GM13976 (cell line): ENCODE measurements at regions not wholly inside any gene's neighbourhood (a gene's known extent, or its start where the extent isn't known, plus 50 kb on each side); places are given as distances from the start of the nearest gene placed in this dataset.

Source experiments
- DNase-seq: peaks from one replicate; pipeline ENCODE4 v3.0.0; 2012; ENCODE audit warnings: low spot score
- in situ Hi-C: fragments of 300-500 bp; cut with MboI; formaldehyde crosslinking; loops from one replicate; pipeline ENCODE4 v1.12.0; 2022; ENCODE audit warnings: low sequenced_read_pairs, mixed read lengths, inconsistent platforms; ENCODE audit not compliant: unreplicated experiment
- TF ChIP-seq, protein P1 (sequence below): IDR thresholded peaks from 2 replicates; pipeline ENCODE4 v1.5.1; 2012; ENCODE audit warnings: borderline replicate concordance, mild to moderate bottlenecking; ENCODE audit not compliant: insufficient read depth; ENCODE audit errors: extremely low read depth, missing control alignments, control extremely low read depth

DNA sequence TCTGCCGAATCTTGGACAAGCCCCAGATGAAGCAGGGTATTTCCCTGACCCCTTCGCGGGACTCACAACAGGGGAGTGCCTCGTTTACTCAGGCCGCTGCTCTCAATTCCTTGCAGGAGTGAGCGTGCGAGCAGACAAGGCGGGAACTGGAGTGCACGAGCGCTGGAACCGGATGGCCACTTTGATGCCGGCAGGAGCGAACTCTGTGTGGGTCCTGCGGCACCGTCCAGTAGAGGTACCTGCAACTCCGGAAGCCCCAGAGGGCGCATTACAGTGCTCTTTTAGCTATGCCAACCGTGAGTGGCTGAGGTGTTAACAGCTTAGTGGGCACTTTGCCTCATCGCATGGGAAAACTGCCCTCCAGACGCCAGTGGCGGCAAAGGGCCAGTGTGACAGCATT lies 182.3 kb upstream of the ANO3 start:
- DNase-seq: no peak
- TF ChIP-seq, protein P1, sequence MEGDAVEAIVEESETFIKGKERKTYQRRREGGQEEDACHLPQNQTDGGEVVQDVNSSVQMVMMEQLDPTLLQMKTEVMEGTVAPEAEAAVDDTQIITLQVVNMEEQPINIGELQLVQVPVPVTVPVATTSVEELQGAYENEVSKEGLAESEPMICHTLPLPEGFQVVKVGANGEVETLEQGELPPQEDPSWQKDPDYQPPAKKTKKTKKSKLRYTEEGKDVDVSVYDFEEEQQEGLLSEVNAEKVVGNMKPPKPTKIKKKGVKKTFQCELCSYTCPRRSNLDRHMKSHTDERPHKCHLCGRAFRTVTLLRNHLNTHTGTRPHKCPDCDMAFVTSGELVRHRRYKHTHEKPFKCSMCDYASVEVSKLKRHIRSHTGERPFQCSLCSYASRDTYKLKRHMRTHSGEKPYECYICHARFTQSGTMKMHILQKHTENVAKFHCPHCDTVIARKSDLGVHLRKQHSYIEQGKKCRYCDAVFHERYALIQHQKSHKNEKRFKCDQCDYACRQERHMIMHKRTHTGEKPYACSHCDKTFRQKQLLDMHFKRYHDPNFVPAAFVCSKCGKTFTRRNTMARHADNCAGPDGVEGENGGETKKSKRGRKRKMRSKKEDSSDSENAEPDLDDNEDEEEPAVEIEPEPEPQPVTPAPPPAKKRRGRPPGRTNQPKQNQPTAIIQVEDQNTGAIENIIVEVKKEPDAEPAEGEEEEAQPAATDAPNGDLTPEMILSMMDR: no peak
- in situ Hi-C loops: no loop called here

DNA sequence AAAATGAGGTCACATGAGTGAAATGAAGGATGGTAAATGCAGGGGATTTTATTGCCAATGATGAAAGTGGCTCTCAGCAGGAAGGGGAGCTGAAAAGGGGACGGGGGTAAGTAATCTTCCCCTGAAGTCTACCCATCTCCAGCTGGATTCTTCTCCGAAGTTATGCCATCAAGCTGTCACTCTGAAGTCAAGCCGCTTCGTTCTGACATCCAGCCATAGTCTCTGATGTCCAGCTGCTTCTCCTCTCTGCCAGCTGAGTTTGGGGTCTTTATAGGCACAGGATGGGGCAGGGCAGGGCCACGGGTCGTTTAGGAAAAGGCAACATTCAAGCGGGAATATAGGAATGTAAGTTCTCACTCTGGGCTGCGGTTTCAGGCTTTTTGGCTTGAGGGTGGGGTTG lies 181.9 kb upstream of the ANO3 start:
- no peak for DNase-seq
- in situ Hi-C loops: no loop called here
- TF ChIP-seq, protein P1: no peak

DNA sequence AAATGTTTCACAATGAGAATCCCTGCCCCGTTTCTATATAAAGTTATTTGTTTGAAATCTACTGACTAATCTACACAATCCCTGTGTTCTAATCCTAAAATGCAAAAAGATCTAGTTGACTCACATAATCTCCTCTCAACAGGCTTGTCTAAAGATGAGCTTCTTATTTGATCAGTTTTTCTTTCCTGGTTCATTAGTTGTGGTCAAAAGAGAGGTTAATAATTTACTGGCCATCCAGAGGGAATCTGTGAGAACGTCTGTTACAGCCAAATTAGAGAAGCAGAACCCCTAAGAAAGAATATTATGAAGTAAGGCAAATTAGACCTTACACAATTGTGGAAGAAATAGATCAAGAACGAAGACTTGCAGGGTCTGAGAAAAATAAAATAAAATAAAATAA lies 173.7 kb upstream of the ANO3 start:
- DNase-seq: no peak
- in situ Hi-C loops: no loop called here
- TF ChIP-seq, protein P1: no peak

DNA sequence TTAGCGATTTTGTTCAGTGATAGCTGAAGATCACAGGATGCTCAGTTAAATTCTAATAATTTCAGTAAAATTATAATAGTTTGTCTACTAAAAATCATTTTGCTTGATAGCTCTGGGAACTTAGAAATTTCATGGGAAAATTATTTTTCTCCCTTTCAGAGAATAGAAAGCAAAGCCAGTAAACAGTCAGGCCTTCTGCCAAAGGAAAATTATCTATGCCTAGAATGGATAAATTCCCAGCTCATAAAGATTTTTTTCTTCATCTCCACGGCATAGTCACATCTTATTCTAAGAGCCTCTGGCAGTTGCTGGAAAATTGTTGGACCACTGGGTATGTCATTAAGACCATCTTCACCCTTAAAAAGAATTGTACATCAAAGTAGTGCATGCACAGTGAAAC lies 169.6 kb upstream of the ANO3 start:
- in situ Hi-C loops: no loop called here
- TF ChIP-seq, protein P1: no peak
- DNase-seq: no peak

DNA sequence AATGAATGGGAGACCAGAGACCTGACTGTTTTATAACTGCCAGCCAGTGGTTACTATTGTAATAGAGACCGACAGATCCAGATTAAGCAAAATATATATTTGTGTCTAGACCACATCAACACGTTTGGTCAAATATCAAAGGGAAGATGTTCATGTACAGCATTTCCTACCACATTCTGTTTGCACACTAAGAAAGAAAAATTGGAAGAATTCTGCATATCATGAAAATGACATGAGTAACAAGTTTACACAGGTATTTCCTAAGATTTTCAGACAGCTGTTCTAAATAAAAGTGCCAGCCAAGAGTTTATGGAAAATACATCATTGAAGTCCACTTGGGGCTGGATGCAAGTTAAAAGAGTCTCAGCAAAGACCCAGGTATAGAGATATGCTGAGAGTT lies 145.5 kb upstream of the ANO3 start:
- TF ChIP-seq, protein P1: no peak
- in situ Hi-C loops: no loop called here
- DNase-seq: no peak

DNA sequence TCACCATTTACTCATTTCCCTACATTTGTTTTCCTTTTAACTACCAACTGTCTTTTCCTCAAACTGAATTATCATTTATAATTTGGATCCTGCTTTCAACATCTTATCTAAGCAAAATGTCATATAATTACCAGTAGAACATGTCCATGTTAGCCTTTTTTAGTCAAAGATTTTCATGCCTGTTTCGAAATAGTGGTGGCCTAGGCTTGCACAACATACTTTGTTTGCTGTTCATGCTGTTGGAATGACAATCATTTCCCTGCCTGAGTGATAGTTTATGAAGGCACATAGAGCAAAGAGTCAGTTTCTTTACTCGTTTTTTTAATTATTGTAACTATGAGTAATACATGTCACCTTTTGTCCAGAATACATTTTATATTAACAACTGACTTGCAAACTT lies 144.3 kb upstream of the ANO3 start:
- in situ Hi-C loops: no loop called here

More for the DNA sequence above, 144.3 kb upstream of the ANO3 start:
- TF ChIP-seq, protein P1: no peak
- no peak for DNase-seq
